ENCODE measurements at regions not wholly inside any gene's neighbourhood (a gene's known extent, or its start where the extent isn't known, plus 50 kb on each side); places are given as distances from the start of the nearest gene placed in this dataset.

DNA sequence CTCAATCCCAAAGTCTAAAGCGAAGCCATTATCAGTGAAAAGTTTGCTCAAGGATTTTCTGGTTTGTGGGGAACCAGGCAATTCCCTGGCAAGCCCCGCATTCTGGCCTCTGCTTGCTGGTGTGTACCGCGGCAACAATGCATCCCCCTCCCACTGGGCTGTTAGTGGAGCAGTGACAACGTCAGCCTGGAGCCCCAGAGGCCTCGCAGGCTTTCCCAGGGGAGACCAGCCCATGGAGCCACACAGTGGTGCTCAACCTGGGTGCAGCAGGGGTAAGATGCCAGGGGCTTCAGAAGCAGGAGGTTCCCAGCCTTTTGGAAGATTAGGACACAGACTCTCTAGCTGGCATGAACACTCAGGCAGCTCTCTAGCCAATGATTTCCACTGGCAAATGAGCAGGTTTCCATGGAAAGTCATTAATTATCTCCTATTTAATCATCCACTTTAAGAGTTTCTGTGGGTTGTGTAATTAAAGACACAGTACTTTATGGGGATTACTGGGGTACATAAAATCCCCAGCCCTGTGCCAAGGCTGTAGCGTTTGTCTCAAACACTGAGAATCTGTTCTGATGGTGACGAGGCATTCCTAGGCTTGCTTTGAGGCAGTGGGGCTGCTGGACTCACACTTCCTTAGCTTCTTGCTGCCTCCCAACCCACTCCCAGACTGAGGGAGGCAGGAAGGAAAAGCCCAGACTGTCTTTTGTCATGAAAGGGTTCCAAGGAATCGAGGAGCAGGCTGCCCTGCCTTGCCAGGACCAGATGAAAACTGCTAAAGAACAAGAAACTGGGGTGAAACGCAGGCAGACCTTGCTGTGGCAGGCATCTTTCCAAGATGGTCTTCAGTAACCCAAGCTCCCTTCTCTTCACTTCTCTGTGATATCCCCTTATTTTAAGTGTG, 411.9 kb upstream of the SHH start:
- no peak for DNase-seq (ENCODE audit: low spot score)

DNA sequence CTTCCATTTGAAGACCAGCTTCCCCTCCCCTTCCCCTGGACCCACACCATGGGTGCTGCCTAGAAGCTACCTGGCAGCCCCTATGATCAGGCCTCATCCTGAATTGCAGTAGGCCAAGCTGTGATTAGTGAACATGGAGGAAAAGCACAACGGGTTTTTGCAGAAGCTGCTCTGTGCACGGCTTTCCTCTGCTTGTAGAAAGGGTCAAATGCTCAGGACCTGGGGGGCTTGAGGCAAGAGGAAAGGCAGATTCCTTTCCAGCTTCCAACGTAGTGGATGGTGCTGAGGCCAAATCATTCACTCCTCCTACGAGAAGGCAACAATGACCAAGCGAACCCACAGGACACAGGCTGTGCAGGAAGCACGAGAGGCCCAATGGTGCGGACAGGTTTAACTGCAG, 410.3 kb upstream of the SHH start:
- no peak for DNase-seq (ENCODE audit: low spot score)

GRCh38 chr7:156222151-156222550, 409.9 kb upstream of the SHH start:
- no peak for DNase-seq (ENCODE audit: low spot score)

DNA sequence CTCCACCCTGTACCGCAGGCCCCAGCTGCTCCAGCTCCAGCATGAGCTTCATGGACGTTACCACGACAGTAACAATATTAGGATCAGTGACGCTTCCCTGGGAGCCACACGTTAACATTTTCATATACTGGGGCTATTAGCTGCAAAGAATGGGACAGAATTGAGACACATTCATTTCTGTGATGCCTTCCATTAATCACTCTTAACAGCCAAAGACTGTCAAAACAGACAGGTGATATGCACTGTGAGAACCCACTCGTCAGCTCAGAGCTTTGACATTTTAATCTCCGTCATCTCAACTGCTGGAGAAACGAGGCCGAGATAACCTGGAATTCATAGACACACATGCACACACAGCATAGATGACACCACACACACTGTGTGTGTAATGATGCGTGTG, 408.4 kb upstream of the SHH start:
- no peak for DNase-seq (ENCODE audit: low spot score)

GRCh38 chr7:156220078-156220605, 407.9 kb upstream of the SHH start:
- no peak for DNase-seq (ENCODE audit: low spot score)

DNA sequence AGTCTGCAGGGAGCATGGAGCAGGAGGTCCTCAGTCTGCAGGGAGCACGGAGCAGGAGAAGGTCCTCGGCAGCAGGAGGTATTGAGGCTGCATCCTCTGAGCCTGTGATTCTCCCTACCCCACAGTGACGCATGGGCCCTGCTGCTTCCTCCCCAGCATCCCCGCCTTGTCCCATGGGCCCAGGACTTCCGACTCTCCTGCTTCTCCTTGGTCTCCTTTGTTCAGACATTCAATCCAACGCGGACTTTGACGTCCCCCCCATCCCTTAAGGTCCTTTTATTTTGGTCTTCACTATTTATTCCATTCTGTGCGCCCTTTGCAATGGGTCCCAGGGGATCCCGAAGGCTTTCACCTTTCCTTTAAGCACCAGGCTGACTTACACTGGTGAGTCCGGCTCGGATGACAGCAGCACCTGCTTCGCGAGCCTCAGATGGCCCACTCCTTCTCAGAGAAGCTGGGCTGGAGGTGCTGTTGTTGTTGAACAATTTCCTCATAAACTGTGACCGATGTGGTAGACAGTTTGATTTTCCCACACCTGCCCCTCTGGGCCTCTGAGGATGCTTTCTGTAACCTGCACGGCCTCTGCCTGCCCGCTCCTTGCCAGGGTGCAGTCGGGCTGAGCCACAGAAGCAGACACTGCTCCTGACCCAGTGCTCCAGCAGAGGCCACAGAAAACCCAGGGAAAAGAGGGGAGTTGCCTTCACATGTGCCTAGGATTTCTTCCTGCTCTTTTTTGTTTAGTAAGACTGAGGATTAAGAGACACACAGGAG, 407.2 kb upstream of the SHH start:
- no peak for DNase-seq (ENCODE audit: low spot score)

DNA sequence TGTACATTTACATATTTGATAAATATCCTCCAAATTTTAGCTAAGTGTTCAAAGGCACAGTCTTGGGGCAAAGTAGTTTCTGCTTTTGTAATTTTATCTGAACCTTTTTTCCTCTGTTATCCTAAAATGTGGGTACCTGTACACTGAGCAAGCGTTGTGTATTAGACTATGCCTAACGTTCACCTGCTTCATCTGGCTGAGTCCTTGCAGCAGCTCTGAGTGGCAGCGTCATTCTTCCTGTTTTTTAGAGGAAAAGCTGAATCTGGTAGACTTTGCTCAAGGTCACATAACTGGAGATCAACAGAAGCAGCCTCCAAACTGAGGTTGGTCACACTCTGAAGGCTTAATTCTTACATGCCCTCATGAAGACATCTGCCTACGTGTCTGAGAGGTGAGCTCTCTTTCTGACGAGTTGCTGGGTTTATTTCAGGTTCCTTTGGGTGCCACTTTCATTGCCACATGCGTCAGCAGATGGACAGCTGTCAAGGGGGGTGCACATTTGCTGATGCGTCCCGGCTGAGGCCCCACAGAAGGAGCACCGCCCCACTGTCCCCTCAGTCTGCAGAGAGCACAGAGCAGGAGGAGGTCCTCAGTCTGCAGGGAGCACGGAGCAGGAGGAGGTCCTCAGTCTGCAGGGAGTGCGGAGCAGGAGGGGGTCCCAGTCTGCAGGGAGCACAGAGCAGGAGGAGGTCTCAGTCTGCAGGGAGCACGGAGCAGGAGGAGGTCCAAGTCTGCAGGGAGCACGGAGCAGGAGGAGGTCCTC, 406.5 kb upstream of the SHH start:
- DNase-seq (ENCODE audit: low spot score) = no peak

- DNase-seq (ENCODE audit: low spot score) = no peak
These were observed 405.5 kb upstream of the SHH start for GRCh38 chr7:156217803-156218202.

DNA sequence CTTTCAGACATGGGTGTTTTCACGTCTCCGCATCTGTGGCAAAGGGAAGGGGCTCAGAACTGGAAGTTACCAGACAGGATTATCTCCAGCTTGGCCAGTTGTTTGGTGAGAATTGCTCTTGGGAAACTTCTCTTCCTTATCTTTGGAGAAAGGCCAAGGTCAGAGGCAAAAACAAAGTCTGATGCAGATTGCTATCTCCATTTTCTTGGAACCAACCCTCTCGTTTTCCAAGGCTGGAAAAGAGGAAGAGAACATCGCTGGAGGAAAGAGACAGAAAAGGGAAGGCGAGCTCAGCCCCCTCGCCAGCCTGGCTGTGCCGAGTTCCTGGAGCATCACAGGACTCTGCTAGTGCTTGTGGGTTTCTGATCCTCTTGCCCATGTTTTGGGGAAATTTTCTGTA, 396.8 kb upstream of the SHH start:
- no peak for DNase-seq (ENCODE audit: low spot score)

DNA sequence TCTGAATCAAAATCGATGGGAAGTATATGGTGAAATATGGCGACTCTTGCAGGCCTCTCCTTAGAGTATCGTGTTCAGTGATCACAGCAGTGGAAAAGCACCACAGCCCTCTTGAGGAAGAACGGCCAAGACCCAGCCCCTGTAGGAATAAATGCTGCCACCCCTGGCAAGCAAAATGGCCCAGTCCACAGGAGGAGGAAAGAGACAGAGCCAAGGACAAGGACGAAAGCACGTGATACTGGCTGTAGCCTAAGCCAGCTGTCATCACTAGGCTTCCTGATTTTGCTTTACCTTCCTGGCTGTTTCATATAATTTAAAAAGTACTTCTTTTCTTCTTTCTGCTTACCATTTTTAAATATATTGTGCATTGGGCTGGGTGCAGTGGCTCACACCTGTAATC, 395.0 kb upstream of the SHH start:
- no peak for DNase-seq (ENCODE audit: low spot score)

DNA sequence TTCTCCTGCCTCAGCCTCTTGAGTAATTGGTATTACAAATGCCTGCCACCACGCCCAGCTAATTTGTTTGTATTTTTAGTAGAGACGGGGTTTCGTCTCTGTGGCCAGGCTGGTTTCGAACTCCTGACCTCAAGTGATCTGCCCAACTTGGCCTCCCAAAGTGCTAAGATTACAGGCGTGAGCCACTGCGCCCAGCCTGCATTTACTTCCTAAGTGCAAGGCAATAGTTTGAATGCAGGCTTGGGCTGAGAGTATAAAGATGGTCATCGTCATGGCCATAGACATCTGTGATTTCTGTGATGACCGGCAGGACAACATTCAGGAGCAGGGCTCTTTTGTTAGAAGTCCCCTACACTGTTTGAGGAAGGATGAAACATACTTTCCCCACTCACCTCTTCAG, 393.9 kb upstream of the SHH start:
- DNase-seq (ENCODE audit: low spot score) = no peak

GRCh38 chr7:156204820-156205219, 392.6 kb upstream of the SHH start:
- DNase-seq (ENCODE audit: low spot score) = no peak

- DNase-seq (ENCODE audit: low spot score) = no peak
These were observed 391.7 kb upstream of the SHH start for GRCh38 chr7:156203923-156204322.

GRCh38 chr7:156198277-156198676, 386.0 kb upstream of the SHH start:
- no peak for DNase-seq (ENCODE audit: low spot score)

- no peak for DNase-seq (ENCODE audit: low spot score)
These were observed 384.4 kb upstream of the SHH start for GRCh38 chr7:156196649-156197048.

GRCh38 chr7:156195276-156195675, 383.0 kb upstream of the SHH start:
- no peak for DNase-seq (ENCODE audit: low spot score)

DNA sequence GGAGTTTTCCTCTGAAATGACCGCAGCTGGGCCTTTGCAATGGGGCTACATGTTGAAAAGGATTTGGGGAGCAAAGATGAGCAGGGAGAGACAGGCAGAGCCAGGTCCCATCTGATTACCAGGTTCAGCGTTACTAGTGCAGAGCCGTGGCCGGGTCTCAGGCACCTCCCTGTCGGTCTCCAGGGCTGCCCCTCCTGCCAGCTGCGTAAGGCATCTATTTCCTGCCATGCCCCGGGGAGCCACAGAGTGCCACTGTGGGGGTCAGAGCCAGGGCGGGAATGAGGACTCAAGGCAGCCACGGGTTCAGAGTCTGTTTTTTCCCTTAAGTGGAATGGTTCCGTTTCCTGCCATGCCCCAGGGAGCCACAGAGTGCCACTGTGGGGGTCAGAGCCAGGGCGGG, 382.6 kb upstream of the SHH start:
- no peak for DNase-seq (ENCODE audit: low spot score)

DNA sequence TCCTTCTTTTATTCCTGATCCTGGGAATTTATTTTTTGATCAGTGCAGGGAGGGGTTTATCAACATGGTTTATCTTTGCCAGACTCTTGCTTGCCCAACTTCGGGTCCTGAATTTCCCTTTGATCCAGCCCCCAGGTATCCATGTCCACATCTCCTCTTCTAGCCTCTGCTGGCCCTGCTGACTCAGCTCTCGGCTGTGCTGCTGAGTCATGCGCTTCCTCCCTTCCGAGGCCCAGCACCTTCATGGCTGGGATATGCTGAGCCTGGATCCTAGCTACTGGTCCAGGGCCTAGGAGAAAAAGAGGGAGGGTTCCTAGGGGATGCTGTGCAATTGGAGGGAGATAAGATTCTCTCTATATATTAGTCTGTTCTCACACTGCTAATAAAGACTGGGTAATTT, 380.7 kb upstream of the SHH start:
- no peak for DNase-seq (ENCODE audit: low spot score)

GRCh38 chr7:156191090-156191489, 378.8 kb upstream of the SHH start:
- no peak for DNase-seq (ENCODE audit: low spot score)

- no peak for DNase-seq (ENCODE audit: low spot score)
These were observed 372.8 kb upstream of the SHH start for GRCh38 chr7:156185076-156185475.

DNA sequence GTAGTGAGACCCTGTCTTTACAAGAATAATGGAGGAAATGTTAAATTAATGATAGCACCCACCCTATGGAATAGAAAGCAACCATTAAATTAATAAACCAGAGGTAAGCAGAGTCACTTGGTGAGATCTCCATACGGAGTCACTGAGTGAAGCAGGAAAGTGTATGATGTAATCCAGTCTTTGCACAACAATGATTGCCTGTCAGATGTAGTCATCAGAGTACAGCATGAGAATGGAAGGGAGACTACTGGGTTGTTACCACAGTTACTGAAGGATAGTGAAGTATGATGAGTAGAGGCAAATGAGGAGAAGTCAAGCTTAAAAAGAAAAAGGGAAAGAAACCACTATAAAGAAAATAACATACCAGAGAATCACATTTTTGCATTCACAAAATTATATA, 371.9 kb upstream of the SHH start:
- DNase-seq (ENCODE audit: low spot score) = no peak

GRCh38 chr7:156180451-156181229, 368.4 kb upstream of the SHH start:
- no peak for DNase-seq (ENCODE audit: low spot score)

All from germinal center (tissue), 1 donor.